CD4-positive, CD25-positive, alpha-beta regulatory T cell (primary cell): ENCODE measurements at regions not wholly inside any gene's neighbourhood (a gene's known extent, or its start where the extent isn't known, plus 50 kb on each side); places are given as distances from the start of the nearest gene placed in this dataset.

Source experiments
- ATAC-seq, 2 donors: fragments of 150-1000 bp; cut with Tn5 transposase; one replicate each; pipeline ENCODE4 v1.10.0; 2021; ENCODE audit warnings: low read depth in 2 of 2, moderate number of reproducible peaks in 2 of 2, moderate library complexity in 1 of 2
- DNase-seq, 3 donors: peaks; one replicate each; pipeline versions ENCODE4 v3.0.0 to v3.0.0-alpha.2; 2012 to 2022; ENCODE audit warnings: mixed read lengths in 1 of 3
- H3K27ac ChIP-seq: one replicate; pipeline ENCODE4 v1.7.0; 2013; ENCODE audit warnings: mild to moderate bottlenecking, low read length; ENCODE audit not compliant: insufficient read depth, poor library complexity, severe bottlenecking
- H3K27me3 ChIP-seq: one replicate; pipeline ENCODE4 v1.7.0; 2013; ENCODE audit warnings: low read length; ENCODE audit not compliant: control insufficient read depth, insufficient read depth
- H3K36me3 ChIP-seq: one replicate; pipeline ENCODE4 v1.7.0; 2013; ENCODE audit warnings: mild to moderate bottlenecking, low read length, moderate library complexity; ENCODE audit not compliant: control insufficient read depth, insufficient read depth
- H3K4me1 ChIP-seq: 2 replicates; pipeline ENCODE4 v1.7.0; 2013; ENCODE audit warnings: mild to moderate bottlenecking, low read length; ENCODE audit not compliant: insufficient read depth, control insufficient read depth, poor library complexity, severe bottlenecking
- H3K4me3 ChIP-seq: one replicate; pipeline ENCODE4 v1.7.0; 2013; ENCODE audit warnings: low read depth, mild to moderate bottlenecking, low read length, moderate library complexity
- H3K9me3 ChIP-seq, 2 experiments: 1 replicate in 1 of 2; 2 replicates in 1 of 2; pipeline ENCODE4 v1.7.0; 2013; ENCODE audit warnings: low read length in 2 of 2, mild to moderate bottlenecking in 1 of 2, moderate library complexity in 1 of 2; ENCODE audit not compliant: control insufficient read depth in 2 of 2
- H3K27ac Mint-ChIP-seq, 3 donors: one replicate each; pipeline ENCODE4 v1.8.0; 2020 to 2022; ENCODE audit warnings: mild to moderate bottlenecking in 3 of 3, mixed read lengths in 3 of 3, moderate library complexity in 2 of 3
- H3K27me3 Mint-ChIP-seq: one replicate; pipeline ENCODE4 v1.8.0; 2022; ENCODE audit warnings: mild to moderate bottlenecking, mixed read lengths
- H3K36me3 Mint-ChIP-seq: one replicate; pipeline ENCODE4 v1.8.0; 2020; ENCODE audit warnings: mixed read lengths
- H3K4me1 Mint-ChIP-seq, 4 donors: one replicate each; pipeline ENCODE4 v1.8.0; 2020 to 2022; ENCODE audit warnings: mixed read lengths in 4 of 4, mild to moderate bottlenecking in 1 of 4
- H3K4me3 Mint-ChIP-seq, 4 donors: one replicate each; pipeline ENCODE4 v1.8.0; 2020 to 2022; ENCODE audit warnings: mild to moderate bottlenecking in 4 of 4, mixed read lengths in 4 of 4, moderate library complexity in 3 of 4
- H3K9me3 Mint-ChIP-seq, 7 donors: one replicate each; pipeline ENCODE4 v1.8.0; 2020 to 2022; ENCODE audit warnings: mixed read lengths in 7 of 7, mild to moderate bottlenecking in 3 of 7, moderate library complexity in 2 of 7

DNA sequence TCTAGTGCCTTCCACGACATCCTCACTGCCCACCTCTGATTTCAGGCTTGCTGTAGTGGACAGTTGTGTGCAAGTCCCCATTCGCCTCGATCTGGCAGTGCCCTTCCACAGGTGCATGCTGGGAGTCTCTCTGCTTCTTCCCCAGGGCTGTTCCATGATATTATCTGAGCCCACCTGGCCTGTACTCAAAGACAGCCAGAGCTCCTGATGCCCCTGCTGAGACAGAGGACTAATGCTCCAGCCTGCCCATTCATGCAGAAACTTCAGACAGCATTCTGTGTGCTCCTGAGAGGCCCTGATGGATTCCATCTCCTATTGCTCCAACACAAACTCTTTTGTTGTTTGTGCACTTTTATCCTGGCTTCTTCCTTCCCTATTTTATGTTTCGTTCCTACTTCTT is 164.8 kb upstream of the PRSS58 start:
- ATAC-seq = no peak

DNA sequence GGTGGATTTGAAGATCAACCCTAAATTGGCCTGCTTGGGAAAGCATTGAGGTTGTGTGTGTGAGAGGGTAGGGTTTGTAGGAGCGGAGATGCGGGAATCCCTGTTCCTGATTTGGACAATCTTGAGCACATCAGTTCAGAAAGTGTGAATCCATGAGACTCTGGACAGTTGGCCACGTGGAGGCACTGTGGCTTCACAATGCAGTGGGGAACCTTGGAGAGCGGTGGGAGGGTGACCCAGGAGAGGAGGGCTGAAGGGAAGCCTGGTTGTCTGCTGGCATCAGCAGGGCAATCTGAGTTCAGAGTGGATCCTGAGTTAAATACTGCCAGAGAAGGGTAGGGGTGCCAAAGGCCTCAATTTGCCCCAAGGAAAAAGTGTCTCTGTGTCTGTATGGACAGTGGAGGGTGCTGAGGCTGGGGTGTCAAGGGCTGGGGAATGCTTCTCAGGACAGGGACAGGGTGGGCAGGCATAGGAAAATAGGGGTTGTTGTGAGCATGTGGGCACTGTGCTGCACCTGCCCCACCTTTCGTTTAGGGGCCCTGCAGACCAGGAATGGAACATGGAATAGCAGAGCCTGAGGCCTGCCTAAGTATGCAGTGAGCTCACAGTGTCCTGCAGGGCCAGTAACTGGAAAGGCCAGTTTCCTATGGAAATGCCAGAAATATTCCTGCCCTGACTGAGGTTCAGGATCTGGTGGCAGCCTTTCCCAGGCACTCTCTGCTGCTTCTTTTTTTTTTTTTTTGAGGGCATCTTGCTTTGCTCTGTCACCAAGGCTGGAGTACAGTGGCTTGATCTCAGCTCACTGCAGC is 162.9 kb upstream of the PRSS58 start:
- no peaks in the 10 kb centered on the region for H3K9me3 Mint-ChIP-seq
- peaks cover 4% of the 10 kb centered on the region for H3K27me3 Mint-ChIP-seq
- DNase-seq (no peak), ATAC-seq (no peak)
- H3K4me3 Mint-ChIP-seq = no peak overlapping the region
- no peaks in the 10 kb centered on the region for H3K9me3 ChIP-seq
- H3K4me3 ChIP-seq = no peak overlapping the region
- H3K27ac Mint-ChIP-seq = peak overlapping the region in 2 of 3 donors; percentile 75 to 76
- no peaks in the 10 kb centered on the region for H3K36me3 Mint-ChIP-seq
- no peak overlapping the region for H3K27ac ChIP-seq
- H3K4me1 Mint-ChIP-seq = peaks cover 0 to 12% (median 2%) of the 10 kb centered on the region in 4 donors
- H3K36me3 ChIP-seq = no peaks in the 10 kb centered on the region
- H3K4me1 ChIP-seq = no peaks in the 10 kb centered on the region
- H3K27me3 ChIP-seq = no peaks in the 10 kb centered on the region

More for the DNA sequence above, 164.8 kb upstream of the PRSS58 start:
- Histone ChIP-seq H3K27ac (no peak overlapping the region), H3K4me3 (no peak overlapping the region), H3K36me3 (no peaks in the 10 kb centered on the region), H3K27me3 (no peaks in the 10 kb centered on the region), H3K9me3 (no peaks in the 10 kb centered on the region), H3K4me1 (no peaks in the 10 kb centered on the region)
- Mint-ChIP-seq H3K36me3 (no peaks in the 10 kb centered on the region), H3K4me1 (peaks cover 0 to 10% (median 2%) of the 10 kb centered on the region in 4 donors), H3K4me3 (no peak overlapping the region), H3K9me3 (no peaks in the 10 kb centered on the region), H3K27ac (no peak overlapping the region), H3K27me3 (peaks cover 4% of the 10 kb centered on the region)
- no peak for DNase-seq

DNA sequence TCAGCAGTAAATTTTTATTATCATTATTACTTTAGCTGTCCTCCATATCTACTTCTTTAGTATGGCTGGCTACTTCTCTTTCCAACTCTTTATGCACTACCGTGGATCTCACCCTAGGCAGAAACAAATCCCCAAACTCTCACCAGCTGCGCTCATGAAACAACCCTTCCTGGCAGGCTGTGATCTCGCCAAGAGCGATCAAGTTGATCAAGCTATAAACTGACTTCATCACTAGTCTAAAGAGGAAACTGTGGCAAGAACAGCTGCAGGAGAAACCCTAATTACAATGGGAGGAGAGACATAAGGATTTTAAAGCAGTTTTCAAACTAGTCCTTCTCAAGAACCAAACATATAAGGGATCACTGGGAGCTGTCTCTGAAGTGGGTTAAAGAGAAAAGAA is 160.5 kb upstream of the PRSS58 start:
- Histone ChIP-seq H3K36me3 (no peaks in the 10 kb centered on the region), H3K4me1 (no peaks in the 10 kb centered on the region), H3K9me3 (no peaks in the 10 kb centered on the region), H3K27ac (no peak overlapping the region), H3K27me3 (no peaks in the 10 kb centered on the region), H3K4me3 (no peak overlapping the region)
- ATAC-seq = no peak
- Mint-ChIP-seq H3K27me3 (peaks cover 4% of the 10 kb centered on the region), H3K4me1 (peaks cover 0 to 12% (median 2%) of the 10 kb centered on the region in 4 donors), H3K9me3 (no peaks in the 10 kb centered on the region), H3K4me3 (no peak overlapping the region), H3K27ac (no peak overlapping the region), H3K36me3 (no peaks in the 10 kb centered on the region)
- DNase-seq = no peak

DNA sequence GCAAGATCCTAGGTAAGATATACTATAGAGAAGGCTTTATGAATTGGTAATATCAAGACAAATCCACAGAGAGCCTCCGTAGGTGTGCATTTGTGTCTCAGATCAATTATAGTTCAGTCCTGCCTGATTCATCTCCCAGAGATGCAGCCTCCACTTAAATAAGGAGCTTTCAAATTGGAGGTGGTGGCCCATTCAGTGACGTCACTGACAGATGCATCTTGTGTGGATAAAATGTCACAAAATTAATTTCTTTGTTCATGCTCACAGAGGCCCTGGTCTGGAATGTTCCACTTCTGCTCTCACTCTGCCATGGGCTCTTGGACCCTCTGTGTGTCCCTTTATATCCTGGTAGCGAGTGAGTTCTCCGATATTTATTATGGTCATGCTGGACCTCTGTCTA is 157.1 kb upstream of the PRSS58 start:
- Mint-ChIP-seq H3K36me3 (no peaks in the 10 kb centered on the region), H3K27ac (no peak overlapping the region), H3K9me3 (no peaks in the 10 kb centered on the region), H3K27me3 (peaks cover 8% of the 10 kb centered on the region), H3K4me1 (peaks cover 3 to 13% (median 6%) of the 10 kb centered on the region in 4 donors), H3K4me3 (no peak overlapping the region)
- Histone ChIP-seq H3K36me3 (no peaks in the 10 kb centered on the region), H3K4me1 (peaks cover 4% of the 10 kb centered on the region), H3K27ac (no peak overlapping the region), H3K9me3 (no peaks in the 10 kb centered on the region), H3K4me3 (no peak overlapping the region), H3K27me3 (no peaks in the 10 kb centered on the region)
- DNase-seq = no peak
- no peak for ATAC-seq

DNA sequence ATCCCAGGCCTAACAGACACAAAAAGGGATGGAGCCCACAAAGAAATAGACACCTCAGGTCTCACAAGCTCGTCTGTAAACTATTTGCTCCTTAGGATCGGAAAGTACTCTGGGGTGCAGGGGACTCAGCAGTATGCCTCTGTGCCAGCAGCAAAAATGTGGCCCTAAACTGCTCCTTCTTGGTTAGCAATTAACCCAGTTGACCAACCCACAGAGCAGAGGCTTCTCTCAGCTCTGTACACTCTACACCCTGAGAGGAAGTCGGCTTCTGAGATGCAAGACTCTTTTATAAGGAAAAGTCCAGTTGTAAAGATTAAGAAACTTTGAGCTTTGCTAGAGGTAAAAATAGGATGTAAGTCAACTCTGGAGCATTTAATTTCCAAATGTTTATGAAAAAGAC is 156.3 kb upstream of the PRSS58 start:
- H3K27me3 Mint-ChIP-seq = peaks cover 12% of the 10 kb centered on the region
- DNase-seq = no peak
- H3K4me3 ChIP-seq = no peak overlapping the region
- peaks cover 3 to 13% (median 6%) of the 10 kb centered on the region in 4 donors for H3K4me1 Mint-ChIP-seq
- no peak for ATAC-seq
- no peak overlapping the region for H3K27ac ChIP-seq
- no peaks in the 10 kb centered on the region for H3K36me3 ChIP-seq
- H3K9me3 ChIP-seq = no peaks in the 10 kb centered on the region
- no peaks in the 10 kb centered on the region for H3K36me3 Mint-ChIP-seq
- H3K27ac Mint-ChIP-seq = no peak overlapping the region
- peaks cover 4% of the 10 kb centered on the region for H3K4me1 ChIP-seq
- no peak overlapping the region for H3K4me3 Mint-ChIP-seq
- H3K27me3 ChIP-seq = no peaks in the 10 kb centered on the region
- H3K9me3 Mint-ChIP-seq = no peaks in the 10 kb centered on the region

DNA sequence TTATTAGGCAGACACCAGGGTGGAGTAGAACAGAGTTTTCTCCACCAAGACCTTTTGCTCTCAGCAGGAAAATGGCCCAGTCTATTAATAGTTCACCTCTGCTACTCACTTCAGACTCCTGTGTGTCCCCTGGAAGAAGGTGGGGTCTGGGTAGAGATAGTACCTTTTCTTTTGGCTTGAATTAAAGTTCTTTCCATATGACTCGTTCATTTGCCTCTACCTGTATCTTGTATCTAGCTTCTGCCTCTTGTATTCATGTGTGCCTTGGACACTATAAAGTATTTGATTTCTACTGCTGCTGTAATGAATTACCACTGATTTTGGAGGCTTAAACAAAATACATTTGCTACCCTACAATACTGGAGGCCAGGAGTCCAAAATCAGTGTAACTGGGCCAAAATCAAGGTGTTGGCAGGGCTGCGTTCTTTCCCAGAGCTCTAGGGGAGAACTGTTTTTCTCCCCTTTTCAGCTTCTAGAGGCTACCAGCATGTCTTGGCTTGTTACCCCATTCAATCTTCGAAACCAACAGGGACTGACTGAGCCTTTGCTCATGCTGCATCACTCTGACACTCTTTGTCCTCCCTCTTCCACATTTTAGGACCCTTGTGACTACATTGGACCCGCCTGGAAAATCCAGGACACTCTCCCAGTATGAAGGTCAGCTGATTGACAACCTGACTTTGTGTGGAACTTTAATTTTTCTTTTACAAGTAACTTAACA is 155.6 kb upstream of the PRSS58 start:
- Mint-ChIP-seq H3K36me3 (no peaks in the 10 kb centered on the region), H3K4me3 (no peak overlapping the region), H3K27ac (peak overlapping the region in 1 of 3 donors; percentile 31), H3K4me1 (peaks cover 3 to 11% (median 6%) of the 10 kb centered on the region in 4 donors), H3K9me3 (no peaks in the 10 kb centered on the region), H3K27me3 (peaks cover 12% of the 10 kb centered on the region)
- no peaks in the 10 kb centered on the region for H3K36me3 ChIP-seq
- peaks cover 2% of the 10 kb centered on the region for H3K27me3 ChIP-seq
- H3K4me3 ChIP-seq = no peak overlapping the region
- no peak overlapping the region for H3K27ac ChIP-seq
- no peak for DNase-seq
- ATAC-seq = no peak
- H3K4me1 ChIP-seq = peaks cover 4% of the 10 kb centered on the region
- no peaks in the 10 kb centered on the region for H3K9me3 ChIP-seq

DNA sequence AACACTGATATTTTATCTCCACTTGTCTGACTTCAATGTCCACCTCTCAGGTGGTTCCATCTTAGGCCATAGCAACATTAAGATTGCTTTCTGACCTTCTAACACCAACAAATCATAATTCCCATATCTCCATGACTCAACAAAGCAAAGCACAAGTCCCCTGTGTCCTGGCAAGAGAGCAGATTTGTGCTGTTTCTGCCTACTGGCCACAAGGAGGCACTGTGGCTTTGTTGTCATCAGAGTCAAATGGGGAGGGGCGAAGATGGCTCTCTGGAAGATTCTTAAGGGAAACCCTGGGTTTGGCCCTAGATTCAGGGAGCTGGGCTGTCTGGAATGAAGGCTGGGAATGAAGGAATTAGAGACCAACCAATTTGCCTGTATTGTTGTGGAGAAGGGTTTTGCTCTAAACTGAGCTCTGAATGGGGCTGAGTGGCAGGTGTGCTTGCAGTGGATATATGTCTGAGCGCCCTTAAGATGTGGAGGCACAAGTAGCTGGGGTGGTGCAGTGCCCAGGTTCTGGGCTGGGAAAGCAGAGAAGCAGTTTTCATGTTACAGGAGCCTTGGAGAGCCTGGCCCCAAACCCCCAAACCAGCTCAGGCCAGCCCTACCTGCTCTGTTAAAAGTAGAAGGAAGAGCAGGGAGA is 154.8 kb upstream of the PRSS58 start:
- Histone ChIP-seq H3K4me3 (no peak overlapping the region), H3K27ac (no peak overlapping the region), H3K27me3 (peaks cover 2% of the 10 kb centered on the region), H3K4me1 (peaks cover 4% of the 10 kb centered on the region), H3K36me3 (no peaks in the 10 kb centered on the region), H3K9me3 (no peaks in the 10 kb centered on the region)
- H3K36me3 Mint-ChIP-seq = no peaks in the 10 kb centered on the region
- H3K4me1 Mint-ChIP-seq = peaks cover 3 to 9% (median 6%) of the 10 kb centered on the region in 4 donors
- peak; percentile 62 to 65 for ATAC-seq
- H3K27ac Mint-ChIP-seq = peak overlapping the region in 1 of 3 donors; percentile 45
- H3K9me3 Mint-ChIP-seq = no peaks in the 10 kb centered on the region
- peak overlapping the region in 2 of 4 donors; percentile 19 to 24 for H3K4me3 Mint-ChIP-seq
- DNase-seq = peak; percentile 16 to 65 (median 43)
- peaks cover 12% of the 10 kb centered on the region for H3K27me3 Mint-ChIP-seq
